Kidney (tissue), 13 donors: ENCODE measurements at regions not wholly inside any gene's neighbourhood (a gene's known extent, or its start where the extent isn't known, plus 50 kb on each side); places are given as distances from the start of the nearest gene placed in this dataset.

Experiments
- DNase-seq, 5 donors: peaks; one replicate each; pipeline ENCODE4 v3.0.0-alpha.2; 2013 to 2020
- FAIRE-seq: peaks from 2 replicates; lab custom pipeline; 2012; peaks lifted over from hg19 to GRCh38; lab: Jason Lieb, UNC
- H3K27ac ChIP-seq, 2 donors: one replicate each; pipeline ENCODE4 v1.7.0; 2013; ENCODE audit warnings: low read depth in 2 of 2, low read length in 2 of 2, inconsistent platforms in 1 of 2
- H3K27me3 ChIP-seq: one replicate; pipeline ENCODE4 v1.7.1; 2013; ENCODE audit warnings: low read length, inconsistent platforms; ENCODE audit not compliant: control insufficient read depth, insufficient read depth
- H3K36me3 ChIP-seq, 3 donors: one replicate each; pipeline versions ENCODE4 v1.7.0 to v1.7.1; 2013; ENCODE audit warnings: low read length in 3 of 3, control low read depth in 1 of 3, inconsistent platforms in 1 of 3; ENCODE audit not compliant: insufficient read depth in 3 of 3, control insufficient read depth in 2 of 3
- H3K4me1 ChIP-seq, 3 donors: one replicate each; pipeline versions ENCODE4 v1.7.0 to v1.7.1; 2013; ENCODE audit warnings: low read length in 3 of 3, inconsistent platforms in 1 of 3, low read depth in 1 of 3; ENCODE audit not compliant: control insufficient read depth in 2 of 3, insufficient read depth in 2 of 3
- H3K4me3 ChIP-seq, 3 donors: one replicate each; pipeline versions ENCODE4 v1.7.0 to v1.8.1; 2013; ENCODE audit warnings: low read length in 3 of 3, control low read depth in 1 of 3, inconsistent platforms in 1 of 3
- H3K9ac ChIP-seq, 3 donors: one replicate each; pipeline versions ENCODE4 v1.7.0 to v1.7.1; 2013; ENCODE audit warnings: low read length in 3 of 3, control low read depth in 1 of 3, inconsistent platforms in 1 of 3
- H3K9me3 ChIP-seq, 3 donors: one replicate each; pipeline versions ENCODE4 v1.7.0 to v1.7.1; 2013; ENCODE audit warnings: low read length in 3 of 3, control low read depth in 1 of 3, inconsistent platforms in 1 of 3; ENCODE audit not compliant: control insufficient read depth in 2 of 3, insufficient read depth in 1 of 3
- CTCF ChIP-seq: IDR thresholded peaks from 3 replicates; pipeline ENCODE4 v1.5.1; 2012; ENCODE audit warnings: mild to moderate bottlenecking, moderate library complexity, borderline replicate concordance; ENCODE audit not compliant: insufficient read depth; ENCODE audit errors: extremely low read depth
- intact Hi-C: fragments of 100-400 bp; cut with DNase I; formaldehyde crosslinking; loops from one replicate; pipeline ENCODE4 v1.11.1; 2022
- donor health status: control.
- donor health status: control.
- donor health status: control.
- donor health status: control.
- donor health status: control.
- donor health status: DM: yes; HTN: yes; CAD: no.
- donor health status: Normal renal cell carcinoma (clear cell type).

- Histone ChIP-seq H3K9me3 (peaks cover 0 to 7% (median 4%) of the 10 kb centered on the region in 3 donors), H3K9ac (no peak overlapping the region), H3K36me3 (no peaks in the 10 kb centered on the region), H3K27me3 (no peaks in the 10 kb centered on the region), H3K4me3 (no peak overlapping the region), H3K4me1 (no peaks in the 10 kb centered on the region), H3K27ac (no peak overlapping the region)
- no peak for DNase-seq
- FAIRE-seq = no peak
- no peak for TF ChIP-seq CTCF
- intact Hi-C loops = no loop called here
Observed at GRCh38 chr7:138185132-138185908, 109.1 kb downstream of the AKR1D1 start.

GRCh38 chr7:138186951-138187351, 110.7 kb downstream of the AKR1D1 start:
- TF ChIP-seq CTCF = no peak
- H3K9me3 ChIP-seq = peaks cover 0 to 7% (median 4%) of the 10 kb centered on the region in 3 donors
- intact Hi-C loops = no loop called here
- no peak for FAIRE-seq
- no peaks in the 10 kb centered on the region for H3K27me3 ChIP-seq
- no peaks in the 10 kb centered on the region for H3K4me1 ChIP-seq
- H3K27ac ChIP-seq = no peak overlapping the region
- peak in 2 of 5 donors; percentile 42 to 51 for DNase-seq
- H3K9ac ChIP-seq = no peak overlapping the region
- H3K4me3 ChIP-seq = no peak overlapping the region
- H3K36me3 ChIP-seq = no peaks in the 10 kb centered on the region

GRCh38 chr7:138188290-138188858, 112.1 kb downstream of the AKR1D1 start:
- H3K27ac ChIP-seq = no peak overlapping the region
- no peak for TF ChIP-seq CTCF
- no peak overlapping the region for H3K9ac ChIP-seq
- DNase-seq (no peak), FAIRE-seq (no peak)
- peaks cover 0 to 7% (median 4%) of the 10 kb centered on the region in 3 donors for H3K9me3 ChIP-seq
- intact Hi-C loops = no loop called here
- no peaks in the 10 kb centered on the region for H3K4me1 ChIP-seq
- no peaks in the 10 kb centered on the region for H3K27me3 ChIP-seq
- H3K4me3 ChIP-seq = no peak overlapping the region
- H3K36me3 ChIP-seq = no peaks in the 10 kb centered on the region
